GM12873 (cell line): ENCODE measurements at regions not wholly inside any gene's neighbourhood (a gene's known extent, or its start where the extent isn't known, plus 50 kb on each side); places are given as distances from the start of the nearest gene placed in this dataset.

ENCODE experiments used
- CTCF ChIP-seq: IDR thresholded peaks from 2 replicates; pipeline ENCODE4 v1.5.1; 2012; ENCODE audit warnings: low read depth, mild to moderate bottlenecking, moderate library complexity, low read length, control low read depth; ENCODE audit not compliant: insufficient read depth; ENCODE audit errors: missing control alignments

GRCh38 chr18:73482901-73483300, 615.1 kb upstream of the NETO1 start:
- no peak for TF ChIP-seq CTCF

- no peak for TF ChIP-seq CTCF
Observed at GRCh38 chr18:73479477-73479876, 611.7 kb upstream of the NETO1 start.

- no peak for TF ChIP-seq CTCF
Observed at GRCh38 chr18:73478191-73478590, 610.4 kb upstream of the NETO1 start.

- TF ChIP-seq CTCF: no peak
Observed at GRCh38 chr18:73476031-73476430, 608.2 kb upstream of the NETO1 start.

- no peak for TF ChIP-seq CTCF
Observed at GRCh38 chr18:73462092-73462491, 594.3 kb upstream of the NETO1 start.

GRCh38 chr18:73461780-73462059, 593.9 kb upstream of the NETO1 start:
- no peak for TF ChIP-seq CTCF

- no peak for TF ChIP-seq CTCF
Observed at GRCh38 chr18:73461038-73461779, 593.4 kb upstream of the NETO1 start.
